Nephron (organoid): ENCODE measurements at regions not wholly inside any gene's neighbourhood (a gene's known extent, or its start where the extent isn't known, plus 50 kb on each side); places are given as distances from the start of the nearest gene placed in this dataset.

Experiments used
- H3K27ac Mint-ChIP-seq, 3 experiments: 2 replicates each; pipeline ENCODE4 v1.8.0; 2020; ENCODE audit warnings: mixed read lengths in 3 of 3, mild to moderate bottlenecking in 2 of 3, moderate library complexity in 1 of 3
- H3K27me3 Mint-ChIP-seq: 2 replicates; pipeline ENCODE4 v1.8.0; 2021; ENCODE audit warnings: low read depth, mild to moderate bottlenecking, moderate library complexity, mixed read lengths
- H3K36me3 Mint-ChIP-seq: 2 replicates; pipeline ENCODE4 v1.8.0; 2020; ENCODE audit warnings: low read depth, mixed read lengths
- H3K4me1 Mint-ChIP-seq: 2 replicates; pipeline ENCODE4 v1.8.0; 2020; ENCODE audit warnings: mixed read lengths
- H3K4me3 Mint-ChIP-seq, 3 experiments: 2 replicates each; pipeline ENCODE4 v1.8.0; 2020; ENCODE audit warnings: mild to moderate bottlenecking in 3 of 3, mixed read lengths in 3 of 3, moderate library complexity in 2 of 3
- H3K9me3 Mint-ChIP-seq: 2 replicates; pipeline ENCODE4 v1.8.0; 2020; ENCODE audit warnings: mixed read lengths
- TF ChIP-seq, protein P1 (sequence below), 3 experiments: fragments of 200-600 bp; sonication (generic); IDR thresholded peaks; one replicate each; pipeline ENCODE4 v1.5.0; 2021; ENCODE audit warnings: antibody characterized with exemption in 3 of 3; ENCODE audit not compliant: unreplicated experiment in 3 of 3

DNA sequence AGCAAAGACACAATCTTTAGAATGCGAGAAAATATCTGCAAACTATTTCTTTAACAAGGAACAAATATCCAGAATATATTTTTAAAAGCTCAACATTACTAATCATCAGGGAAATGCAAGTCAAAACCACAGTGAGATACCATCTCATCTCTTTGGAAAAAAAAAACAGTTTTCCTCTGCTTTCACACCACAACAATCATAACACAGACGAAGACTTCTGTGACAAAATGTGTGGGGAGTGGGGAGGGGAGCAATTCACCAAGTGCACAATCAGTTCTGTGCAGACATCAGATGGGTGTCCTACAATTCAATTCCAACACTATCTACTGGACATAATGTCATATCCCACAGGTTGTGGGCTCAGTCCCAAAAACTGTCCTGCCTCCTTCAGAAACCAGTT, 293.2 kb upstream of the SLC7A11 start:
- no peaks in the 10 kb centered on the region for H3K27me3 Mint-ChIP-seq
- H3K27ac Mint-ChIP-seq: no peak overlapping the region
- peaks cover 7% of the 10 kb centered on the region for H3K4me1 Mint-ChIP-seq
- peaks cover 39% of the 10 kb centered on the region for H3K9me3 Mint-ChIP-seq
- H3K4me3 Mint-ChIP-seq: no peak overlapping the region
- TF ChIP-seq, protein P1, sequence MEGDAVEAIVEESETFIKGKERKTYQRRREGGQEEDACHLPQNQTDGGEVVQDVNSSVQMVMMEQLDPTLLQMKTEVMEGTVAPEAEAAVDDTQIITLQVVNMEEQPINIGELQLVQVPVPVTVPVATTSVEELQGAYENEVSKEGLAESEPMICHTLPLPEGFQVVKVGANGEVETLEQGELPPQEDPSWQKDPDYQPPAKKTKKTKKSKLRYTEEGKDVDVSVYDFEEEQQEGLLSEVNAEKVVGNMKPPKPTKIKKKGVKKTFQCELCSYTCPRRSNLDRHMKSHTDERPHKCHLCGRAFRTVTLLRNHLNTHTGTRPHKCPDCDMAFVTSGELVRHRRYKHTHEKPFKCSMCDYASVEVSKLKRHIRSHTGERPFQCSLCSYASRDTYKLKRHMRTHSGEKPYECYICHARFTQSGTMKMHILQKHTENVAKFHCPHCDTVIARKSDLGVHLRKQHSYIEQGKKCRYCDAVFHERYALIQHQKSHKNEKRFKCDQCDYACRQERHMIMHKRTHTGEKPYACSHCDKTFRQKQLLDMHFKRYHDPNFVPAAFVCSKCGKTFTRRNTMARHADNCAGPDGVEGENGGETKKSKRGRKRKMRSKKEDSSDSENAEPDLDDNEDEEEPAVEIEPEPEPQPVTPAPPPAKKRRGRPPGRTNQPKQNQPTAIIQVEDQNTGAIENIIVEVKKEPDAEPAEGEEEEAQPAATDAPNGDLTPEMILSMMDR (IDR thresholded peaks at IDR 0.05; ENCODE audit: unreplicated experiment in 3 of 3): no peak
- peaks cover 9% of the 10 kb centered on the region for H3K36me3 Mint-ChIP-seq

DNA sequence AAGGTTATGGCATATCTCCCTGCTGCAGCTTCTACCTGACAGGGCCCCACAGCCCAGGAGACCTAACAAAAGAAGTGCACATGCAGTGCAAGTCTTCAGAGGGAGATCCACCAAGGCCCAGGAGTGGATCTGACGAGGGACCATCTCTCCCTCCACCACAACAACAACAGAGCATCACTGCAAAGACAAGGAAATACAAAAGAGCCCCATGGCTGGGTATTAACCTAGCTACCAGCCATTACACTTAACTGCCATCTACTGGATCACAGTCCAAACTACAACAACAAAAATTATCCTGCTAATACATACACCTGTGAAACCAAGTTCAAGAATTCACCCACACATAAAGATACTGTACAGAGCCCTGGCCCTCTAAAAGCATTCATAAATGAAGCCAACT, 280.2 kb upstream of the SLC7A11 start:
- Mint-ChIP-seq H3K36me3 (no peaks in the 10 kb centered on the region), H3K4me3 (no peak overlapping the region), H3K4me1 (no peaks in the 10 kb centered on the region), H3K27ac (no peak overlapping the region), H3K9me3 (peaks cover 35% of the 10 kb centered on the region), H3K27me3 (no peaks in the 10 kb centered on the region)
- TF ChIP-seq, protein P1 (IDR thresholded peaks at IDR 0.05; ENCODE audit: unreplicated experiment in 3 of 3): peak in 2 of 3 experiments; percentile 10 to 21

DNA sequence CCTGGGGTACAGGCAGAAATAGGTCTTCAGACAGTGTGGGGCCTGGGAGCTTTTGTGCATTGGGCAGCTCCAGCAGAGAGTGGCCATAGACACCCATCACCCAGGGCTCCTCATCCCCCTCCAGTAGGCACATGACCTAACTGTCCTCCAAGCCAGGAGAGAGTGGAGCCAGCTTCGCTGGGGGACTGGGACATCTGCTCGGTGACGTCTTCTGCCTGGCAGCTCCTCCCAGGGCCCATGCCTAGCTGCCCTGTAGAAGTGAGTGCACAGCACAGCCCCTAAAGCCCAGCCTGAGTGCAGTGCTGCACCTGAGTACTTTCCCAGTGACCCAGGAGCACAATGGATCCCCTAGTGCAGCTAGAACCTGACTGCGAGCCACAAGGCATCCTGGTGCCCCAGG, 279.7 kb upstream of the SLC7A11 start:
- H3K36me3 Mint-ChIP-seq: no peaks in the 10 kb centered on the region
- H3K27me3 Mint-ChIP-seq: no peaks in the 10 kb centered on the region
- H3K4me1 Mint-ChIP-seq: no peaks in the 10 kb centered on the region
- no peak overlapping the region for H3K27ac Mint-ChIP-seq
- H3K4me3 Mint-ChIP-seq: no peak overlapping the region
- H3K9me3 Mint-ChIP-seq: peaks cover 35% of the 10 kb centered on the region
- TF ChIP-seq, protein P1 (IDR thresholded peaks at IDR 0.05; ENCODE audit: unreplicated experiment in 3 of 3): no peak

DNA sequence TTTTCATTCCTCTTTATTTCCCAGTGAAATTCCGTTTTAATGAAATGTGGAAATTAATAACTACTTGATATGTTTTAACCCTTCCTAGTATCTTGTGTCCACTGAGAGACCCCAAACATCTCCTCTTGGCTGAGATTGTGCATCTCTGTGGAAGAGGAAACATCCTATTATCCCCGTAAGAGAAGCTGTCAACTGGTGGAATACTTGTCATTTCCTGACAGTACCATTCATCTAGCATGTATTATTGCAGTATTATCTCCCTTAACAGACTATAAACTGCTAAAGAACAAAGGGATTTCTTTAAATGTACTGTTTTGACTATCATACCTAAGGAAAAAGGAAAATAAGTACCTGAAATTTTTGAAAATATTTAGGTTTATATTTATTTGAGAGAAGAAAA, 277.3 kb upstream of the SLC7A11 start:
- Mint-ChIP-seq H3K4me1 (no peaks in the 10 kb centered on the region), H3K27me3 (no peaks in the 10 kb centered on the region), H3K4me3 (no peak overlapping the region), H3K27ac (no peak overlapping the region), H3K36me3 (no peaks in the 10 kb centered on the region), H3K9me3 (peaks cover 21% of the 10 kb centered on the region)
- TF ChIP-seq, protein P1 (IDR thresholded peaks at IDR 0.05; ENCODE audit: unreplicated experiment in 3 of 3): no peak

DNA sequence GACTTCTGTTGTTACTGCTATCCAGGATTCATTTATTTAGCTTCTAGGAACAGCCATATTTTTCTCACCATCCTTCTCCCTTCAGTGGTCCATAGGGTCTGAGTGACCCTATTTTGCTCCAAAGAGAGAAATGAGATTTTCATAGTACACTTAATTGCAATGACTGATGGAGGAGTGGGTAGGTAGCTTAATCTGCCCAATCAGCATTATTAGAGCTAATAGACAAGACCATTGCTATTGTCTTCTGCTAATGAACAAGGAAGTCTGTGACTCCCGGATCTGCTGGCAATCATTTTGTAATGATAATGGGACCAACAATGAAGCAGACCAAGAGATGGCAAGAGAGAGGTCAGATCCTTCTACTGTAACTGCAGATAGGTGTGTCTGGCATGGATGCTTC, 271.4 kb upstream of the SLC7A11 start:
- TF ChIP-seq, protein P1 (IDR thresholded peaks at IDR 0.05; ENCODE audit: unreplicated experiment in 3 of 3): no peak
- Mint-ChIP-seq H3K36me3 (no peaks in the 10 kb centered on the region), H3K9me3 (peaks cover 3% of the 10 kb centered on the region), H3K27me3 (no peaks in the 10 kb centered on the region), H3K27ac (peak overlapping the region in 1 of 3 experiments; percentile 32), H3K4me1 (peaks cover 23% of the 10 kb centered on the region), H3K4me3 (no peak overlapping the region)

DNA sequence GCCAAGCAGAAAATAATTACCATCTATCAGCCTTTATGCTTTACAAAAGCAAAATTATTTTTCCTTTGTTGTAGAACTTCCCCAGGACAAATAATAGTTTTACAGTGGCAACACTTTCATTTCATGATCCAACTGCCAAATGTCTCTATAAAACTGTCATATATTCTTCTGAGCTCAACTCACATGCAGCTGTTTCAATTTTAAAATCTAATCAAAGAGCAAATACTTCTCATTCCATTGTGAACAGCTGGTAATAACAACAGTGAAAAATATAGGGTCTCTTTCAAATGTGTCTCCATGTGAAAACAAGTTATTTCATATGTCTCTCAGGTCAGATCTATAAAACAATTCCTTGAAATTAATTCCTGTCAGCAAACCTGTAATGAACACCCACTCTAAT, 270.6 kb upstream of the SLC7A11 start:
- no peak overlapping the region for H3K4me3 Mint-ChIP-seq
- peaks cover 23% of the 10 kb centered on the region for H3K4me1 Mint-ChIP-seq

More for the DNA sequence above, 270.6 kb upstream of the SLC7A11 start:
- no peaks in the 10 kb centered on the region for H3K27me3 Mint-ChIP-seq
- peaks cover 3% of the 10 kb centered on the region for H3K9me3 Mint-ChIP-seq
- no peaks in the 10 kb centered on the region for H3K36me3 Mint-ChIP-seq
- TF ChIP-seq, protein P1 (IDR thresholded peaks at IDR 0.05; ENCODE audit: unreplicated experiment in 3 of 3): no peak
- peak overlapping the region; percentile 32 to 58 (median 47) for H3K27ac Mint-ChIP-seq
